Astrocyte of the cerebellum (primary cell): ENCODE measurements at regions not wholly inside any gene's neighbourhood (a gene's known extent, or its start where the extent isn't known, plus 50 kb on each side); places are given as distances from the start of the nearest gene placed in this dataset.
"Not testable (repeated sequence)": the region's sequence is repeated elsewhere in the genome, so short reads cannot be mapped to it uniquely, and the experiment has no call there.

ENCODE experiments used
- DNase-seq: peaks from one replicate; pipeline ENCODE4 v3.0.0-alpha.2; 2011; ENCODE audit warnings: low read depth
- H3K4me3 ChIP-seq: 2 replicates; pipeline ENCODE4 v1.5.1; 2011; ENCODE audit warnings: mild to moderate bottlenecking, low read depth, low read length, moderate library complexity
- in situ Hi-C: cut with HindIII; loops from 2 replicates; pipeline ENCODE4 v1.10.0; 2017; ENCODE audit warnings: low sequenced_read_pairs
- TF ChIP-seq, protein P1 (sequence below): IDR thresholded peaks from 2 replicates; pipeline ENCODE4 v1.5.1; 2012; ENCODE audit warnings: low read length, low read depth, moderate library complexity, mild to moderate bottlenecking; ENCODE audit errors: missing control alignments

DNA sequence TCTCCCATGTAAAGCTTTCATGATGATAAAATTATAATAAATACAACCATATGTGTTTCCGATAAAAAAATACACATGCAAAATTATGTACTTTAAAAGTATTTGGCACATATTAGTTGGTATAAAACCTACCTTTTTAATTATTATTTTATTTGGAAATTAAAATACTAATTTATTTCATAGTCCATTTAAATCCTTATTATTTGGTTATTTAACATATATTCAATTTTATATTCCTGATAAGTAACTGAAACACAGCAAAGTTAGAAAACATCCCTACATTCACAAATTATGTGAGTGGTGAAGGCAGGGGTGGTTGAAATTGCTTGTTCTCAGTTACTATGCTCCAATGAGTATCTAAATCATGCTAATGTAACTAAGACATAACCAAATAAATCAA, 920.5 kb downstream of the SLITRK1 start:
- DNase-seq, result no peak
- in situ Hi-C loops, result no loop called here
- TF ChIP-seq, protein P1, sequence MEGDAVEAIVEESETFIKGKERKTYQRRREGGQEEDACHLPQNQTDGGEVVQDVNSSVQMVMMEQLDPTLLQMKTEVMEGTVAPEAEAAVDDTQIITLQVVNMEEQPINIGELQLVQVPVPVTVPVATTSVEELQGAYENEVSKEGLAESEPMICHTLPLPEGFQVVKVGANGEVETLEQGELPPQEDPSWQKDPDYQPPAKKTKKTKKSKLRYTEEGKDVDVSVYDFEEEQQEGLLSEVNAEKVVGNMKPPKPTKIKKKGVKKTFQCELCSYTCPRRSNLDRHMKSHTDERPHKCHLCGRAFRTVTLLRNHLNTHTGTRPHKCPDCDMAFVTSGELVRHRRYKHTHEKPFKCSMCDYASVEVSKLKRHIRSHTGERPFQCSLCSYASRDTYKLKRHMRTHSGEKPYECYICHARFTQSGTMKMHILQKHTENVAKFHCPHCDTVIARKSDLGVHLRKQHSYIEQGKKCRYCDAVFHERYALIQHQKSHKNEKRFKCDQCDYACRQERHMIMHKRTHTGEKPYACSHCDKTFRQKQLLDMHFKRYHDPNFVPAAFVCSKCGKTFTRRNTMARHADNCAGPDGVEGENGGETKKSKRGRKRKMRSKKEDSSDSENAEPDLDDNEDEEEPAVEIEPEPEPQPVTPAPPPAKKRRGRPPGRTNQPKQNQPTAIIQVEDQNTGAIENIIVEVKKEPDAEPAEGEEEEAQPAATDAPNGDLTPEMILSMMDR, result no peak
- H3K4me3 ChIP-seq, result no peak overlapping the region

GRCh38 chr13:82952336-82952735, 929.9 kb downstream of the SLITRK1 start:
- in situ Hi-C loops, result not testable (repeated sequence)

GRCh38 chr13:82947683-82948082, 934.6 kb downstream of the SLITRK1 start:
- H3K4me3 ChIP-seq, result no peak overlapping the region
- in situ Hi-C loops, result no loop called here
- TF ChIP-seq, protein P1, result no peak
- DNase-seq, result no peak

More at GRCh38 chr13:82952336-82952735, 929.9 kb downstream of the SLITRK1 start:
- H3K4me3 ChIP-seq, DNase-seq: not testable (repeated sequence)

GRCh38 chr13:82947191-82947621, 935.1 kb downstream of the SLITRK1 start:
- in situ Hi-C loops, result no loop called here
- TF ChIP-seq, protein P1, result no peak
- no peak overlapping the region for H3K4me3 ChIP-seq
- no peak for DNase-seq

- no peak overlapping the region for H3K4me3 ChIP-seq
- TF ChIP-seq, protein P1, result no peak
- in situ Hi-C loops, result no loop called here
- no peak for DNase-seq
Measured at GRCh38 chr13:82938644-82939043, 943.6 kb downstream of the SLITRK1 start.

GRCh38 chr13:82934000-82934399, 948.3 kb downstream of the SLITRK1 start:
- TF ChIP-seq, protein P1, result no peak
- no peak overlapping the region for H3K4me3 ChIP-seq
- in situ Hi-C loops, result no loop called here
- no peak for DNase-seq

DNA sequence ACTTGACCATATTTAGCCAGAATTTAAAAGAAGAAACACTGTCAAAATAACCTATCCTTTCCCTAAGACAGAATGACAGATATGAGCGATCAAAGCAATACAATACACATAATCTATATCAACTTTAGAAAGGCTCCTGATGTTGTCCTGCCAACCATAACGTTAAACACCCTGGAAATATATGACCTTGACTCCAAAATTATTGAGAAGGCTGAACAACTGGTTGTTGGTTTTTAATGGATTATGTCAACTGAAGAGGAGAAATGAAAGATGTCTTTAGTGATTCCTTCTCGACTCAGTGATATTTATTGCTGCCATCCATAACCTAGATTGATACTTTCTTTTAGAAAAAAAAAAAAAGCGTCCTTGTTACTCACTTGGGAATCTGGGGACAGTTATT, 957.2 kb downstream of the SLITRK1 start:
- TF ChIP-seq, protein P1, result no peak
- DNase-seq, result no peak
- no peak overlapping the region for H3K4me3 ChIP-seq
- in situ Hi-C loops, result no loop called here
